HEK293 (cell line): ENCODE measurements at regions not wholly inside any gene's neighbourhood (a gene's known extent, or its start where the extent isn't known, plus 50 kb on each side); places are given as distances from the start of the nearest gene placed in this dataset.

ENCODE experiments used
- CTCF ChIA-PET: fragments of 350-600 bp; formaldehyde crosslinking; extraction: SDS; loops from one replicate; lab custom pipeline; 2021; ENCODE audit warnings: antibody characterized with exemption; lab: Yijun Ruan, JAX
- POLR2A ChIA-PET: fragments of 300-600 bp; formaldehyde crosslinking; extraction: SDS; loops from one replicate; lab custom pipeline; 2020; ENCODE audit warnings: antibody characterized with exemption, inconsistent platforms; lab: Yijun Ruan, JAX
- H3K27ac ChIP-seq: fragments of 200-500 bp; sonication (Bioruptor generic); 2 replicates; pipeline ENCODE4 v1.5.1; 2014; ENCODE audit warnings: low read depth, low read length, control low read depth, inconsistent platforms; ENCODE audit errors: extremely low read depth
- H3K36me3 ChIP-seq, 2 experiments: fragments of 200-500 bp in 1 of 2; sonication (Bioruptor generic) in 1 of 2; 1 replicate in 1 of 2; 2 replicates in 1 of 2; pipeline ENCODE4 v1.5.1; 2014 to 2017; ENCODE audit warnings: inconsistent platforms in 2 of 2, low read length in 2 of 2; ENCODE audit not compliant: control insufficient read depth in 2 of 2, insufficient read depth in 1 of 2
- H3K4me1 ChIP-seq: fragments of 200-500 bp; sonication (Bioruptor generic); 2 replicates; pipeline ENCODE4 v1.5.1; 2014; ENCODE audit warnings: mild to moderate bottlenecking, low read length, inconsistent platforms; ENCODE audit not compliant: control insufficient read depth, insufficient read depth
- H3K4me3 ChIP-seq: 2 replicates; pipeline ENCODE4 v1.5.1; 2011; ENCODE audit warnings: low read depth, mild to moderate bottlenecking, control low read depth, low read length, moderate library complexity
- H3K9me3 ChIP-seq: fragments of 200-500 bp; sonication (Bioruptor generic); 2 replicates; pipeline ENCODE4 v1.5.1; 2014; ENCODE audit warnings: low read depth, low read length, inconsistent platforms; ENCODE audit not compliant: control insufficient read depth, insufficient read depth
- GLIS2 ChIP-seq: fragments of 450-650 bp; formaldehyde crosslinking; IDR thresholded peaks from 2 replicates; pipeline ENCODE4 v1.5.1; 2016; ENCODE audit warnings: missing biosample characterization, missing genetic modification characterization
- KLF9 ChIP-seq: fragments of 450-650 bp; formaldehyde crosslinking; IDR thresholded peaks from 2 replicates; pipeline ENCODE4 v1.5.1; 2016; ENCODE audit warnings: missing biosample characterization, missing genetic modification characterization, low read depth
- PRDM1 ChIP-seq: fragments of 450-650 bp; formaldehyde crosslinking; IDR thresholded peaks from 2 replicates; pipeline ENCODE4; 2016; ENCODE audit warnings: missing biosample characterization, missing genetic modification characterization
- SCRT2 ChIP-seq: fragments of 450-650 bp; formaldehyde crosslinking; IDR thresholded peaks from 2 replicates; pipeline ENCODE4 v1.5.1; 2016; ENCODE audit warnings: missing biosample characterization, missing genetic modification characterization
- SP2 ChIP-seq: fragments of 450-650 bp; formaldehyde crosslinking; IDR thresholded peaks from 2 replicates; pipeline ENCODE4 v1.5.1; 2016; ENCODE audit warnings: missing biosample characterization, missing genetic modification characterization
- ZBTB11 ChIP-seq: fragments of 450-650 bp; formaldehyde crosslinking; conservative IDR thresholded peaks from 2 replicates; pipeline ENCODE4 v1.5.1; 2016; ENCODE audit warnings: low read depth, missing biosample characterization, missing genetic modification characterization
- ZNF202 ChIP-seq: fragments of 450-650 bp; formaldehyde crosslinking; IDR thresholded peaks from 2 replicates; pipeline ENCODE4 v1.5.1; 2016; ENCODE audit warnings: missing biosample characterization, missing genetic modification characterization, borderline replicate concordance
- ZNF239 ChIP-seq: fragments of 450-650 bp; formaldehyde crosslinking; IDR thresholded peaks from 2 replicates; pipeline ENCODE4 v1.5.1; 2016; ENCODE audit warnings: missing biosample characterization, missing genetic modification characterization
- ZNF350 ChIP-seq: fragments of 450-650 bp; formaldehyde crosslinking; IDR thresholded peaks from 2 replicates; pipeline ENCODE4 v1.5.0; 2017; ENCODE audit warnings: missing biosample characterization, mild to moderate bottlenecking, missing genetic modification characterization
- ZNF366 ChIP-seq: fragments of 450-650 bp; formaldehyde crosslinking; conservative IDR thresholded peaks from 2 replicates; pipeline ENCODE4 v1.5.1; 2016; ENCODE audit warnings: missing biosample characterization, missing genetic modification characterization
- ZNF48 ChIP-seq: fragments of 450-650 bp; formaldehyde crosslinking; IDR thresholded peaks from 2 replicates; pipeline ENCODE4 v1.5.1; 2016; ENCODE audit warnings: missing biosample characterization, missing genetic modification characterization
- ZNF549 ChIP-seq: fragments of 450-650 bp; IDR thresholded peaks from 2 replicates; pipeline ENCODE4 v1.5.1; 2018; ENCODE audit warnings: missing biosample characterization, missing genetic modification characterization, mild to moderate bottlenecking, inconsistent platforms, moderate library complexity
- ZNF639 ChIP-seq: fragments of 450-650 bp; formaldehyde crosslinking; IDR thresholded peaks from 2 replicates; pipeline ENCODE4 v1.5.1; 2016; ENCODE audit warnings: missing biosample characterization, missing genetic modification characterization
- TF ChIP-seq, protein P1 (sequence below): fragments of 450-650 bp; formaldehyde crosslinking; IDR thresholded peaks from 2 replicates; pipeline ENCODE4 v1.5.1; 2016; ENCODE audit warnings: missing biosample characterization, missing genetic modification characterization

- peak; percentile 59 for TF ChIP-seq ZBTB11
- TF ChIP-seq ZNF366: peak; percentile 59
- TF ChIP-seq ZNF48 (tag by site-specific recombination): no peak
- TF ChIP-seq ZNF202 (tag by site-specific recombination): no peak
- peak; percentile 67 for TF ChIP-seq PRDM1 (tag by site-specific recombination)
- ChIA-PET CTCF (no interaction called here), POLR2A (no interaction called here)
- Histone ChIP-seq H3K4me1 (peaks cover 5% of the 10 kb centered on the region; the same call in 1 of the 2 replicates), H3K4me3 (no peak overlapping the region), H3K27ac (no peak overlapping the region), H3K36me3 (no peaks in the 10 kb centered on the region; a peak in 1 of 3 replicates), H3K9me3 (no peaks in the 10 kb centered on the region)
These were observed 80.7 kb downstream of the TET3 start for GRCh38 chr2:74065456-74065855.

- no peak overlapping the region for H3K27ac ChIP-seq
- H3K4me1 ChIP-seq: peaks cover 5% of the 10 kb centered on the region; the same call in 1 of the 2 replicates
- ChIA-PET CTCF (interaction anchor here (1.0 kb wide), 1 partner anchor 54 kb away, joined by 6 read pairs; no protein-coding TSS in a partner anchor), POLR2A (no interaction called here)
- H3K36me3 ChIP-seq: no peaks in the 10 kb centered on the region; a peak in 1 of 3 replicates
- no peak overlapping the region for H3K4me3 ChIP-seq
- no peak for TF ChIP-seq ZNF350 (tag by site-specific recombination)
- TF ChIP-seq, protein P1, sequence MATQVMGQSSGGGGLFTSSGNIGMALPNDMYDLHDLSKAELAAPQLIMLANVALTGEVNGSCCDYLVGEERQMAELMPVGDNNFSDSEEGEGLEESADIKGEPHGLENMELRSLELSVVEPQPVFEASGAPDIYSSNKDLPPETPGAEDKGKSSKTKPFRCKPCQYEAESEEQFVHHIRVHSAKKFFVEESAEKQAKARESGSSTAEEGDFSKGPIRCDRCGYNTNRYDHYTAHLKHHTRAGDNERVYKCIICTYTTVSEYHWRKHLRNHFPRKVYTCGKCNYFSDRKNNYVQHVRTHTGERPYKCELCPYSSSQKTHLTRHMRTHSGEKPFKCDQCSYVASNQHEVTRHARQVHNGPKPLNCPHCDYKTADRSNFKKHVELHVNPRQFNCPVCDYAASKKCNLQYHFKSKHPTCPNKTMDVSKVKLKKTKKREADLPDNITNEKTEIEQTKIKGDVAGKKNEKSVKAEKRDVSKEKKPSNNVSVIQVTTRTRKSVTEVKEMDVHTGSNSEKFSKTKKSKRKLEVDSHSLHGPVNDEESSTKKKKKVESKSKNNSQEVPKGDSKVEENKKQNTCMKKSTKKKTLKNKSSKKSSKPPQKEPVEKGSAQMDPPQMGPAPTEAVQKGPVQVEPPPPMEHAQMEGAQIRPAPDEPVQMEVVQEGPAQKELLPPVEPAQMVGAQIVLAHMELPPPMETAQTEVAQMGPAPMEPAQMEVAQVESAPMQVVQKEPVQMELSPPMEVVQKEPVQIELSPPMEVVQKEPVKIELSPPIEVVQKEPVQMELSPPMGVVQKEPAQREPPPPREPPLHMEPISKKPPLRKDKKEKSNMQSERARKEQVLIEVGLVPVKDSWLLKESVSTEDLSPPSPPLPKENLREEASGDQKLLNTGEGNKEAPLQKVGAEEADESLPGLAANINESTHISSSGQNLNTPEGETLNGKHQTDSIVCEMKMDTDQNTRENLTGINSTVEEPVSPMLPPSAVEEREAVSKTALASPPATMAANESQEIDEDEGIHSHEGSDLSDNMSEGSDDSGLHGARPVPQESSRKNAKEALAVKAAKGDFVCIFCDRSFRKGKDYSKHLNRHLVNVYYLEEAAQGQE: no peak
- TF ChIP-seq SP2 (tag by site-specific recombination): no peak
- no peak for TF ChIP-seq KLF9
- no peak for TF ChIP-seq ZNF639 (tag by site-specific recombination)
- no peak for TF ChIP-seq ZNF239 (tag by site-specific recombination)
- no peaks in the 10 kb centered on the region for H3K9me3 ChIP-seq
These were observed 81.1 kb downstream of the BOLA3 start for GRCh38 chr2:74066491-74067203.

- H3K36me3 ChIP-seq: no peaks in the 10 kb centered on the region; a peak in 1 of 3 replicates
- no peak overlapping the region for H3K4me3 ChIP-seq
- peaks cover 5% of the 10 kb centered on the region; the same call in 1 of the 2 replicates for H3K4me1 ChIP-seq
- no peak overlapping the region for H3K27ac ChIP-seq
- H3K9me3 ChIP-seq: no peaks in the 10 kb centered on the region
- no peak for TF ChIP-seq GLIS2 (tag by site-specific recombination)
- no peak for TF ChIP-seq ZNF549 (tag by site-specific recombination)
- peak; percentile 59; the same call in 1 of the 2 replicates for TF ChIP-seq SCRT2 (tag by site-specific recombination)
- POLR2A ChIA-PET: no interaction called here
- CTCF ChIA-PET: no interaction called here
These were observed 80.4 kb downstream of the BOLA3 start for GRCh38 chr2:74067221-74067747.
